ENCODE measurements at regions not wholly inside any gene's neighbourhood (a gene's known extent, or its start where the extent isn't known, plus 50 kb on each side); places are given as distances from the start of the nearest gene placed in this dataset.

GRCh38 chr4:163966612-163967011, 472.1 kb downstream of the TMA16 start:
- DNase-seq (ENCODE audit: extremely low spot score), result no peak
- TF ChIP-seq, protein P1, sequence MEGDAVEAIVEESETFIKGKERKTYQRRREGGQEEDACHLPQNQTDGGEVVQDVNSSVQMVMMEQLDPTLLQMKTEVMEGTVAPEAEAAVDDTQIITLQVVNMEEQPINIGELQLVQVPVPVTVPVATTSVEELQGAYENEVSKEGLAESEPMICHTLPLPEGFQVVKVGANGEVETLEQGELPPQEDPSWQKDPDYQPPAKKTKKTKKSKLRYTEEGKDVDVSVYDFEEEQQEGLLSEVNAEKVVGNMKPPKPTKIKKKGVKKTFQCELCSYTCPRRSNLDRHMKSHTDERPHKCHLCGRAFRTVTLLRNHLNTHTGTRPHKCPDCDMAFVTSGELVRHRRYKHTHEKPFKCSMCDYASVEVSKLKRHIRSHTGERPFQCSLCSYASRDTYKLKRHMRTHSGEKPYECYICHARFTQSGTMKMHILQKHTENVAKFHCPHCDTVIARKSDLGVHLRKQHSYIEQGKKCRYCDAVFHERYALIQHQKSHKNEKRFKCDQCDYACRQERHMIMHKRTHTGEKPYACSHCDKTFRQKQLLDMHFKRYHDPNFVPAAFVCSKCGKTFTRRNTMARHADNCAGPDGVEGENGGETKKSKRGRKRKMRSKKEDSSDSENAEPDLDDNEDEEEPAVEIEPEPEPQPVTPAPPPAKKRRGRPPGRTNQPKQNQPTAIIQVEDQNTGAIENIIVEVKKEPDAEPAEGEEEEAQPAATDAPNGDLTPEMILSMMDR (IDR thresholded peaks at IDR 0.05; ENCODE audit: control extremely low read depth, extremely low read depth, low read depth, missing control alignments), result no peak
- CTCF ChIA-PET, result interaction anchor here (1.7 to 2.5 kb wide), 2 partner anchors 8 to 9 kb away, joined by 5 read pairs; no protein-coding TSS in a partner anchor
- POLR2A ChIA-PET, result no interaction called here

GRCh38 chr4:163967263-163967662, 472.8 kb downstream of the TMA16 start:
- POLR2A ChIA-PET, result no interaction called here
- no peak for DNase-seq (ENCODE audit: extremely low spot score)
- CTCF ChIA-PET, result interaction anchor here (0.8 to 1.7 kb wide), 2 partner anchors 10 to 290 kb away, joined by 3 to 5 read pairs; no protein-coding TSS in a partner anchor
- TF ChIP-seq, protein P1 (IDR thresholded peaks at IDR 0.05; ENCODE audit: control extremely low read depth, extremely low read depth, low read depth, missing control alignments), result no peak

GRCh38 chr4:163967710-163968109, 473.2 kb downstream of the TMA16 start:
- DNase-seq (ENCODE audit: extremely low spot score), result no peak
- TF ChIP-seq, protein P1 (IDR thresholded peaks at IDR 0.05; ENCODE audit: control extremely low read depth, extremely low read depth, low read depth, missing control alignments), result no peak
- ChIA-PET CTCF (interaction anchor here (0.8 to 1.7 kb wide), 2 partner anchors 11 to 291 kb away, joined by 3 to 5 read pairs; no protein-coding TSS in a partner anchor), POLR2A (no interaction called here)

DNA sequence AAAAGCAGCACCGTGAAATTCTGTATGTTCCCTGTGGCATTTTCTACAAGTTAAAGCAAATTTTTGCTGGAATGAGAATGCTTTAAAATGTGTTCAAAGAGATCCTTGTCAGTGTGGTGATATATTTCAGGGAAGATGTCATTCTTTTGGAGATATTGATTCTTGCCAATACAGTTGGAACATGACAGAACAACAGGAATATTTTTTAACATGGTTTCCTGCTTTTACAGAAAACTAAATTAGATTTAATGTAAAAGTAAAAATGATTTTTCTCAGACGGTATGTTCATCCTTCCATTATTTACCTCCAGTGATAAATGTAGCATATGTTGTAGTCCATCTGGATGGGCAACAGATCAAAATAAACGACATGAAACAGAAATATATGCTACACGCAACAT, 474.8 kb downstream of the TMA16 start:
- DNase-seq (ENCODE audit: extremely low spot score), result no peak
- ChIA-PET CTCF (interaction anchor here (1.0 to 1.5 kb wide), 3 partner anchors 9 to 22 kb away, joined by 3 to 8 read pairs (median 3); no protein-coding TSS in a partner anchor), POLR2A (no interaction called here)
- TF ChIP-seq, protein P1 (IDR thresholded peaks at IDR 0.05; ENCODE audit: control extremely low read depth, extremely low read depth, low read depth, missing control alignments), result no peak

GRCh38 chr4:163976588-163976987, 482.1 kb downstream of the TMA16 start:
- ChIA-PET CTCF (no interaction called here), POLR2A (no interaction called here)
- no peak for DNase-seq (ENCODE audit: extremely low spot score)
- TF ChIP-seq, protein P1 (IDR thresholded peaks at IDR 0.05; ENCODE audit: control extremely low read depth, extremely low read depth, low read depth, missing control alignments), result no peak

DNA sequence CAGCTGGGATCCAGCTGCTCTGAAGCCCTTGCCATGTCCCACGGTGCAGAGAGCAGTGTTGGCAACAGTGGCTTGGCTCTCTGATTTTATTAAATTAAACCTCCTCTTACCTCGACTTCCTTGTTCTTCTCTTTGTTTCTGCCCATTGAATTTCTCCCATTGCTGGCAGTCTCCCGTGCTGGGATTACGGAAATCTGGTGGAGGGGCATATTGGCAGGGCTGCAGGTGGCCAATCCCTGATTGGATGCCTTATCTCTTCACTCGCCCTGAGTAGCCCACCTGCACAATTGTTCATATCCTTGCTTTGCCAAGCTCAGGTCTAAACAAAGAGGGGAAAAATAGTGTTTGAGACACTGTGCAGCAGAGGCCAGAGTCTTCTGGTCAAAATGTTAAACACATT, 493.9 kb downstream of the TMA16 start:
- ChIA-PET POLR2A (no interaction called here), CTCF (no interaction called here)
- TF ChIP-seq, protein P1 (IDR thresholded peaks at IDR 0.05; ENCODE audit: control extremely low read depth, extremely low read depth, low read depth, missing control alignments), result no peak
- no peak for DNase-seq (ENCODE audit: extremely low spot score)

GRCh38 chr4:163988865-163989264, 494.4 kb downstream of the TMA16 start:
- no peak for DNase-seq (ENCODE audit: extremely low spot score)
- POLR2A ChIA-PET, result no interaction called here
- TF ChIP-seq, protein P1 (IDR thresholded peaks at IDR 0.05; ENCODE audit: control extremely low read depth, extremely low read depth, low read depth, missing control alignments), result no peak
- CTCF ChIA-PET, result no interaction called here

All from GM10248 (cell line).